GM19043 (cell line): ENCODE measurements at regions not wholly inside any gene's neighbourhood (a gene's known extent, or its start where the extent isn't known, plus 50 kb on each side); places are given as distances from the start of the nearest gene placed in this dataset.

ENCODE experiments used
- ATAC-seq: cut with Tn5 transposase; IDR thresholded peaks from one replicate; pipeline ENCODE4 v1.9.1; 2021; ENCODE audit warnings: low read depth; ENCODE audit not compliant: unreplicated experiment

DNA sequence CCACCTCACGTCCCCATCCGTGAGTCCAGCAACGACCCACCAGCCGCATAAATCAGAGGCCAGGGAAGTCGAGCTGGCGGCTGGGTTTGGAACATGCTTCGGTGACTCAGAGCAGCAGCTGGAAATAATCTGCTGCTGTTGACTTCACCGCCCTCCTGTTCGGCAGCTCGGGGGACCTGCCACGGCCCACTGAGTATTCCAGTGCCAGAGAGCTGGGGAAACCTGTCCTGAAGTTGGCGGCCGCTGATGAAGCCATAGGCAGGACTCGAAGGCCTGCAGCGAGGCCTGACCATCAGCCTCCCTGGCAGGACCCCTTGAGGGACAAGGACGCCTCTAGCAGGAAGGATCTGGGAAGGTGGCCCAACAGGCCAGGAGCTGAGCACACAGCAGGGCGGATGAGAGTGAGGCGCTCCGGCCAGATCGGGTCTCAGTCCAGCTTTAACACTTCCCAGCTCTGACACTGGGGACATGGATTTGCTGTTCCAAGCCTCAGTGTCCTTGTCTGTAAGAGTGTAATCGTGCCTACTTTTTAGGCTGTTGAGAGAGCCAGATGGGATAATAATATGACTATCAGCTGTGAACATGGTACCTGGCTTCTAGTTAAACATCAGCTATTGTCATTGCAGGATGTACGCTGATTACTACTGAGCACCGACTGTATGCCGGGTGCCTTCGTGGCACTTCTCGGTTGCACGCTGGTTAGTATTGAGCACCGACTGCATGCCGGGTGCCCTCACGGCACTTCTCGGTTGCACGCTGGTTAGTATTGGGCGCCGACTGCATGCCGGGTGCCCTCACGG is 50.4 kb upstream of the CIBAR2 start:
- no peak for ATAC-seq

DNA sequence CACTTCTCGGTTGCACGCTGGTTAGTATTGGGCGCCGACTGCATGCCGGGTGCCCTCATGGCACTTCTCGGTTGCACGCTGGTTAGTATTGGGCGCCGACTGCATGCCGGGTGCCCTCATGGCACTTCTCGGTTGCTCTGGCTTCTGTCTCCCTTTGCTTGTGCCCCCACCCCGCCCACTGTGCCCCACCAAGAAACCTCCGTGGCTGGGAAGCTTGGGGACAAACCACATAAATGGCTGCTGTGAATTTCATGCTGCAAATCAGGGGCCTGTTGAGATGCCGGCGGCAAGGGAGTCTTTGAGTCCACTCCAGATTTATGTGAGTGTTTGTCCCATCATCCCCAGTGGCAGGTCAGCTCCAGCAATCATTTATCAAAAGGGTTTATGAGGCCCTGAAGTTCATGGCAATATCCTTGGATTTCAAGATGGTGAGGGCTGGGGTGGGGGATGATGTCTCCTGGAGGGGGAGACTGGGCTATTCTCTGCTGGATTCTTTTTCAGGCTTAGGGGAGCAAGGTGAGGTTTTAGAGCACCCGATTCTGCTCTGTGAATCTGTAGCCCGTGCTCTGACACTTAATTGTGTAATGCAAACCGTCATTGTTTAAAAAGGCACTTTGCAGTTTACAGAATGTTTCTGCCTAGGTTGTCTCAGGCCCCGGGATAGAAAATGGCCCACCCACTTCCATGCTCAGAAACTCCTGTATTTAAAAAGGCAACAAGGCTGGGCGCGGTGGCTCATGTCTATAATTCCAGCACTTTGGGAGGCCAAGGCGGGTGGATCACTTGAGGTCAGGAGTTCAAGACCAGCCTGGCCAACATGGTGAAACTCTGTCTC is 51.2 kb upstream of the CIBAR2 start:
- ATAC-seq: no peak

DNA sequence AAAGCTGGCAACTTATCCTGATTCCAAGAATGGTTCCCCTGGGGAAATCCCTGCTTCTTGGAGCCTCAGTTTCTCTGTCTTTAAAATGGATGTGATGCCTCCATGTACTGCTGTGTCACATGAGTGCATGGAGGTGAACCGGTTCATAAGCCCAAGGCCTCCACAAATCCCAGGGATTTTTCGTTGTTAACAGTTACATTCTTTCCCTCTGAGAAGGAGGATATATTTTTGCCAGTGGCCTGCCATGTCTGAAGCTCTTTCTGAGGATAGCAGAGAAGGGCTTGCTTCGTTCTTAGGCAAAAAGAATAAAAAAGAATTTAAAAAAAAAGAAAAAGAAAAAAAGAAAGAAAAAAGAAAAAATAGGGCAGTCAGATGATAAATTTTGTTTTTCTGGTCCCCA is 52.2 kb upstream of the CIBAR2 start:
- ATAC-seq: no peak

DNA sequence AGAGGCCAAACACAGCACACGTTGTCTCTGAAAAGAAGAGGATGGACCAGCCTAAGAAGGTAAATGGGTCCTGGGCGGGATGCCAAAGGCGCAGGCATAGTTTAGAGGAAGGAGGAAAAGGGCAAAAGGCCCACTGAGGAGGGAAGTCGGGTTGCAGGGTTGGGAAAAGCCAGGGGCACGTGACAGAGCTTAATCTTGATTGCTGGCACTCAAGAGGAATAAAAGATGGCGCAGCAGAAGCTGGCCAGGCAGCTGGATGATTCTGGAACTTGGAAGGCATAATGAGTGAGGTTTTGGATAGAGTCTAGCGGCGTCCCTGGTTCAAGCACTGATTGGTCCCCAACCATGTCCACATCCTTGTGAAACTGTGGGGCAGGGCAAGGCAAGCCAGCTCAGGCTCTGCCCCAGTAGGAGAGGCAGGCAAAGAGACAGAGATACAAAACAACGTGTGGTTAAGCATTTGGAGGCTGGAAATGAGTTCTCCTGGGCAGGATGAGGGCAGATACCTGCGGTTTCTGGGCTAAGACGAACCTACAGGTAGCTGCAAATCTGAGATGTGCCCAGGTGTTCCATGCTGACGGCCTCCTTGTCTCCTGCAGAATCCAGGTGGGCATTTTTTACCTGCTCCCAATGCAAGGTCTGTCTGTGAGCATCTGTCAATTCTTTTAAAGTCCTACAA is 52.7 kb upstream of the CIBAR2 start:
- ATAC-seq: no peak

DNA sequence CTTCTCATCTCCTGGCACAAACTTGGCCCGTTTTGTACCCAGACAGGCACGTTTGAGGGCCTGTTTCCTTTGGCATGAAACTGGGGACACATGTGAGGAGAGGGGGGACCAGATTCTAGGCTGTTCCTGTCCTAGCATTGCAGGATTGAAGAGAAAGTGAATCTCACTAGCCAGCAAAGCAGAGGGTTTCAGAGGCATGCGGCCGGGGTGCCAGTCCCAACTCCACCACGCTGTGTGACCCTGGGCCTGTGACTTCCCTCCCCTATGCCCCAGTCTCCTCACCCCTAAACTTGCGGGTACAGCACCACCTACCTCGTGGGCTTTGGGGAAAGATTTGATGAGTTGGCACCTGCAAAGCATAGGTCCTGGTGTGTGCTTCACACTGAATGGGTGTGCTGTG is 53.5 kb upstream of the CIBAR2 start:
- no peak for ATAC-seq

DNA sequence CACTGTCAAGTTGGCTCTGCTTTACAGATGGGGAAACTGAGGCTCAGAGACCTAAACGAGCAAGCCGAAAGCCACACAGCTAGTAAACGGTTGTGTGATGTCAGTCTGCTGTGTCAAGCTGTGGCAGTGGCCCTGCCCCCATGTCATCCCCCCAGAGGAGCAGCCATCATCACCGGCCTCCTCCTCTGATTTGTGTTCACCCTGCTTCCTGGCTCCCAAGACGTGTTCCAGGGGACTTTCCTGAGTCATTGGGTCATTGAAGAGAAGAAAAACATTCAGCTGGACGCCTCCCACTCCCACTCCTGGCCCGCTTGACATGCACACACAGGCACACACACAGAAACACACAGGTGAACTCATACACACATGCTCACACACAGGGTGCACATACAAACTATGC is 54.0 kb upstream of the CIBAR2 start:
- no peak for ATAC-seq

DNA sequence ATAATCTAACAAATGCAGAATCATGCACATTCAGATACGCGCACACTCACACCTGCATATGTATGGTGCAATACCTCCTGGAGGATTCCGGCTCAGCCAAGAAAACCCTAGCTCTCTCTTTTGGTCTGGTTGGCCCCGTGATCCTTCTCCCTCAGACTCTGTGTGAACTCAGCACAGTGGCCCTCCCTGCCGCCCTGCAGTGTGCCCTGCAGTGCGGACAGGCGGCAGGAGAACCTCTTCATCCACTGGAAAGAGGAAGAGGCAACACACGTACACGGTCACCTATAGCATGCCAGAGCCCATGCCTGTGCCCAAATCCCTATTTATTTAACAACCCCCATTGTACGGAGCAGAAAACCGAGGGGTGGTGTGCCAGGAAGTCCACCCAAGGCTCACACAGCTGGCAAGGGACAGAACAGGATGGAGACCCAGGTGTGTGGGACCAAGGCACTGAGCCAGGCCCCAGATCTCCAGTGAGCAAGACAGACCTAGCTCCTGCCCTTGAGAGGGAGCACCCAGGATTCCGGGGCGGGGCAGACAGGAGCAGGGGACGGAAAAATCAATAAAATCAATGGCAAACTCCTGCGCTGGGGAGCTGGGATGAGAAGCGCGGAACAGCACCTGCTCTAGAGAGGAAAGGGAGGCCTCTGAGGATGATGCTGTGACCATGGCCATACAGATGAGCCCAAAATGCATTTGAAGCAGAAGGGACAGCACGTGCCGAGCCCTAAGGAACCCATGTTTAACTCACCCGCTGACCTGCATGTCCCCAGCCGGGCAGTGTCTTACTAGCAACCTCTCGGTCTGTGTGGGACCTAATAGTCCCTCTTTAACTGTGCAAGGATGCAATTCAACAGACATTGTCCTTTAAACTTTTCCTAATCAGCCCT is 54.7 kb upstream of the CIBAR2 start:
- no peak for ATAC-seq

DNA sequence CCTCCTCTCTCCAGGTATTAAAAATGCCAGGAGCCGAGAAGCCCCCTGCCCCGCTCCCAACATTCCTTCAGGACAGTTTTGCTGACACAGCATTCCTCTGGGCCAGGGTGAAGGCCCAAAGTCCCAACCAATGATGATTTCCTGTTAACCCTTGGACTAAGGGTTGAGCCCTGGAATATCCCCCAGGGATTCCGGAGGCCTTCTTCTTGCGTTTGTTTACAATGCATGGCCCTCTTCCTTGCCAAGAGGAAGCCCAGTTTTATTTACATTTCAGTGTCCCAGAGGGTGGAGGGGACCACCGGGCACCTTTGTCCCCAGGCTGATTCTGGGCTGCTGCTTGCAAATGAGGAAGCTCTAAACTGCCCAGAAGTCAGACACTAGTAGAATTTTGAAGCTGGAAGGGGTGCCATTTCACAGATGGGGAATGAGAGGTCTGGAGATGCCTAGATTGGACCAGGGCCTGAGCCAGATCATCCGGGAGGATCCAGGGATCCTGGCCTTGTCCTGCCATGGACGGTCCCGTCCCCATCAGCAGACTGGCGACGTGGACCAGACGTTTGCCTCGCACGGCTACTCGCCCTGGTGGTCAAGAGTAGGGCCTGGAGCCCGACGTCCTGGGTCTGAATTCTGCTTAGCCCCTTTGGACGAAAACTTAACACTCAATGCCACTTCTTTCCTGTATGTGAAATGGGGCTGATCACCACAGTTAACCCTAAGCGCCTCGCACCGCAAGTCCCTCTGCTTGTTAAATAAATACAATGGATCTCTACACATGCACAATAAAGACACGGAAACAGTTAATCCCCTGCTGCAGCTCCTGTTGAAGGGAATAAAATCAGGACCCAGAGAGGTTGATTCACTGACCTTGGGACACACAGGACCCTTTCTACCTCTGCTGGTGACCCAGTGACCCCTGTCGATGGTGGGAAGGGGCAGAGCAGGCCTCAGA is 55.6 kb upstream of the CIBAR2 start:
- no peak for ATAC-seq

DNA sequence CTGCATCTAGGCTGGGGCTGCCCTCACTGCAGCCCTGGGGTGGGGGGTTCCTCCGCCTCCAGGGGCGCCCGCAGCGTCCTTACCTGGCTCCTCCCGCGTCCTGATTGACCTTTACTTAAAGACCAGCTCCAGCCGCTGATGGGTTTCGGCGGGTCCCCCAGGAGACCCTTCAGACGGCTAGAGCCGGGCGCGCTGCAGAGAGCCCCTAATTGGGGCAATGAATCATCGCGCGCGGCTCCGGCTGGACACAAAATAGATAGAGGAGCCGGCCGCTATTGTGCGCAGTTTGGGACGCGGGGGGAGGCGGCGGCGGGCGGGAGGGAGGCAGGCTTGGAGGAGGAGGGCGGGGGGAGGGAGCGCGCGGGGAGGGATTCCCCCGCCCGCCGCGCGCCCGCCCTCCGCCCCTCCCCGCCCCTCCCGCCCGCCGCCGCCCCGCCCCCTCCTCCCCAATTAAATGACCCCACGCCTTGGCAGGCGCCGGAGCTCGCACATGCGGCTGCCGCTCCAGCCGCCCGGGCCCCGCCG is 56.5 kb upstream of the CIBAR2 start:
- no peak for ATAC-seq

DNA sequence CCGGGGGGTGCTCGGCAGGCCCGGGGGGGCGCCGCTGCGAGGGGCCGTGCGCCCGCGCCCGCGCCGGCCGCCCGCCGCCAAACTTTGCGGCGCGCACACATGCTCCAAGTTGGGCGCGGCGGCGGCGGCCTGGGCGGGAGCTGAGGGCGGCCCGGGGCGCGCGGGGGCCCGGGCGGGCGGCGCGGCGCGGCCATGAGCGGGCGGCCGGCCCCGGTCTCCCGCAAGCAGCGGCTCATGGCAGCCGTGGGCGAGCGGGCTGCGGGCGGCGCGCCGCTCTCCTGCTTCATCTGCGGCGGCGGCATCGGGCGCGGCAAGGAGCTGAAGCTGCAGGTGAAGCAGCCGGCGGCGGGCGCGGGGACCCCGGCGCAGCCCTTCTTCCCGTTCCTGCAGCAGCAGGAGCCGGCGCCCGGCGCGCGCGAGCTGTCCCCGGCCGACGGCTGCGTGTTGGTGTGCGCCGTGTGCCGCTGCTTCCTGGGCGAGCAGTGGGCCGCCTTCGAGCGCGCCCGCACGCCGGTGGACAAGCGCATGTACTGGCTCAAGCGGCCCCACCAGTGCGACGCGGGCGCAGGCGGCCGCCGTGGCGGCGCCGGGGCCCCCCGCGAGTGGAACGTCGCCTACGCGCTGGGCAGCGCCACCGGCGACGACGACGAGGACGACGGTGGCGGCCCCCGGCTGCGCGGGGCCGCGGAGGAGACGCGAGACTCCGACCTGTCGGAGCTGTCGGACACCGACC is 57.2 kb upstream of the CIBAR2 start:
- no peak for ATAC-seq

DNA sequence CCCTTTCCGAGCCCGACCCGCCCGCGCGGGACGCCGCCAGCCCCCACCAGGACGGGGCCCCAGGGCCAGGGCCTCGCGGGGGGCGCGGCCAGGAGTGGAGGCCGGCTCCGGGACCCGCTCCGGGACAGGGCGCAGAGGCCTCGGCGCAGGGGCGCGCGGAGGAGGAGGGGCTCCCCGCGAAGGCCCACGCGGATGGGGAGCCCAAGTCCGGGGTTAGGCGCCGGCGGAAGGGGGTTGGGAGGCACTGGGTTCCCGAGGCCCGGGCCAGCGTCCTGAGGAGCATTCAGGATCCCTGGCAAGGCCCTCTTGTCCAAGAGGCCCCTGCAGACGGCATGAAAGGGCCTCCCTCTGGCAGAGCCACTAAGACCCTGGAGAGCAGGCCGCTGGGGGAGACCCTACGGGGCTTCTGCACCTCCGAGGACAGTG is 57.8 kb upstream of the CIBAR2 start:
- no peak for ATAC-seq

DNA sequence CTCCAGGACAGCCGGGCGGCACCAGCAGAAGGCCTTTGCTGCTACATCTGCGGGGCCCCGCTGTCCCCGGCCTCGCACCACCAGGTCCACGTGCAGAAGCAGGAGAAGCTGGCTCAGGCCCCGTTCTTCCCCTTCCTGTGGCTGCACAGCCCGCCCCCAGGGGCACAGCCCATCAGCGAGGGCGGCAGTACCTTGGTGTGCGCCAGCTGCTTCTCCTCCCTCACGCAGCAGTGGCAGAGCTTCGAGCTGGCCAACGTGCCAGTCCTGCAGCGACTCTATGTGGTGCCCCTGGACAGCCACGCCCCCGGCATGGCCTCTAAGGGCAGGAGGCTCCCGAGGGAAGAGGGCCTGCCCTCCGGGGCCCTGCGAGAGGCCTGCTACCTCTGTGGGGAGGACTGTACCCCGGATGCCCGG is 58.3 kb upstream of the CIBAR2 start:
- ATAC-seq: no peak

DNA sequence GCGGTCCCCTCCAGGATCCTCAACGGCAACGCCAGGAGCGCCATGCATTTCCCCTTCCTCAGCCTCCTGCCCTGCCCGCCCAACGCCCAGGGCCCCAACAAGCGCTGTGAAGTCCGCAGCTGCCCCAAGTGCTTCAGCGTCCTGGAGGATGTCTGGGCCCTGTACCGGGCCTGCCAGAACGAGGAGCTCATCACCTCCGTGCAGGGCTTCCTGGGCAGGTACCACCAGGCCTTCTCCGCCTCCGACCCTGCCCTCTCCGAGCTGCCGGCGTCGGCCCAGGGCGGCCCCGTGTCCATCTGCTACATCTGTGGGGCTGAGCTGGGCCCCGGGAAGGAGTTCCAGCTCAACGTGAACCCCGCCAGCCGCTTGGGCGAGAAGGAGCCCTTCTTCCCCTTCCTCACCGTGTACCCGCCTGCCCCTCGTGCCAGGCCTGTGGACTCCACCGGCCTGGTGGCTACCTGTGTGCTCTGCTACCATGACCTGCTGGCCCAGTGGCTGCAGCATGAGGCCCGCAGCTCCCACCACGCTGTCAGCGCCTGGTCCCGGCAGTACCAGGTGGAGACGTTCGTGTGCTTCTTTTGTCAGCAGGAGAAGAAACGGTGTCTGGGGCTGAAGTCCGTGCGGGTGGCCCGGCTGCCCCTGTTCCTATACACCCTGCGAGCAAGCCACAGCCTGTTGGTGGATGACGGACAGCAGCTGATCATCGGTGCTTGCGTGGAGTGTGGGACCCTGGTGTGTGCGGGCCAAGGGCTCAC is 58.9 kb upstream of the CIBAR2 start:
- ATAC-seq: no peak

DNA sequence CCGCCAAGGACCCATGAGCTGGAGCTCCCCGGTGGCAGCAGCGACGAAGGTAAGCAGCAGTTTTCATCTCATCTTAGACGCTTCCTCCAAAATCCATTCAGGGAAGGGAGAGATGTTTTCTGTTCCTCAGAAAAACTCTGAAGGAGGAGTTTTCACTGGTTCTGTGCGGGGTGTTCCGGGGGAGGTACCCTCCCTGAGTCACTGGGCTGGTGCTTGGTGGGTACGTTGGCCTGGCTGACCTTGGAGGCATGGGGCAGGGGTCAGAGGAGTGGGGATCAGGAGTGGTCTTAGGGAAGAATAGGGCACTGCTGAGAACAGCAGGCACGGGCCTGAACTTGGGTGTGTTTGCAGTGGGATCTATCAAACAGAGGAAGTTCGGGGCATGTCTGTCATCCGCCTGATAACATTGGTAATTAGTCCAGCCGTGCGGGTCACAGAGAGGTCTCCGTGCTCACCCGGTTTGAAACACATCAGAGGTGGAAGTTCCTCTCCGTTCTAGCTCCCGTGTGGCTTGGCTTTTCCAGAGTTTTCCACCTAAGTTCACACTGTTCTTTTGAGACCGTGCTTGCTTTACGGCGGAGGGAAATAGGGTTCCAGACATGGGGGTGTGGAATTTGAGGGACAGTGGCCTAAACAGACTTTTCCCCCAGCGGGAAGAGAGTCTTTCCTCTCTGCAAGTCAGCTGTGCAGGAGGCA is 59.6 kb upstream of the CIBAR2 start:
- ATAC-seq: no peak

DNA sequence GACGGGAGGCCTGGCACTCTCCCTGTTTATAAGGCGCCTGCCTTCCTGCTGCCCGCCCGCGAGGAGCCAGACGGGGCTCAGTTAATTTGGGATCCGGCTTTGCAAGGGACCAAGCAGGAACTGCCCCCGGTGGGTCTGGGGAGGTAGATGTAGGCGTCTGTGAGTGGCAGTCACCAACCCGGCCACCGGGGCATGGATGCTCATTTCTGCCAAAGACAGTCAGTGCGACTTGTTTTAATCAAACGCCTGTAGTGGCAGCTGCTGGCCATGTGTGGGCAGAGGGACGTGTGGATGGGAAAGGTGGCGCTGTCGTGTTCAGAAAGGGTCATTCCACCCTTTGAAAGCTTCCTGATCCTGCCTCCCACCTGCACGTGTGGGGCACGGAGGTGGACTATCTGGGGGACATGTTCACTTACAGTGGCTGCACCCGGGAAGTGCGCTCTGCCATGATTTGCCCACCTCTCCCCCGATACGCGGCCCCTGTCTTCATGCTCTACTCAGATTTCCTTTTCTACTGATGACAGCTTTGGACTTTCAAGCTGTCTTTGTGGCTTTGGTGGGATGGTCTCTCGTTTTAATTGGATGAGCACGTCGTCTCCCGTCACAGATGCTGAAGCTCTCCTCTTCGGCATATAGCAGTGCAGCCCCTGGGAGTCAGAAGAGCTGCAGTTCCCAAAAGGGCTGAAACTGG is 60.3 kb upstream of the CIBAR2 start:
- ATAC-seq: no peak

DNA sequence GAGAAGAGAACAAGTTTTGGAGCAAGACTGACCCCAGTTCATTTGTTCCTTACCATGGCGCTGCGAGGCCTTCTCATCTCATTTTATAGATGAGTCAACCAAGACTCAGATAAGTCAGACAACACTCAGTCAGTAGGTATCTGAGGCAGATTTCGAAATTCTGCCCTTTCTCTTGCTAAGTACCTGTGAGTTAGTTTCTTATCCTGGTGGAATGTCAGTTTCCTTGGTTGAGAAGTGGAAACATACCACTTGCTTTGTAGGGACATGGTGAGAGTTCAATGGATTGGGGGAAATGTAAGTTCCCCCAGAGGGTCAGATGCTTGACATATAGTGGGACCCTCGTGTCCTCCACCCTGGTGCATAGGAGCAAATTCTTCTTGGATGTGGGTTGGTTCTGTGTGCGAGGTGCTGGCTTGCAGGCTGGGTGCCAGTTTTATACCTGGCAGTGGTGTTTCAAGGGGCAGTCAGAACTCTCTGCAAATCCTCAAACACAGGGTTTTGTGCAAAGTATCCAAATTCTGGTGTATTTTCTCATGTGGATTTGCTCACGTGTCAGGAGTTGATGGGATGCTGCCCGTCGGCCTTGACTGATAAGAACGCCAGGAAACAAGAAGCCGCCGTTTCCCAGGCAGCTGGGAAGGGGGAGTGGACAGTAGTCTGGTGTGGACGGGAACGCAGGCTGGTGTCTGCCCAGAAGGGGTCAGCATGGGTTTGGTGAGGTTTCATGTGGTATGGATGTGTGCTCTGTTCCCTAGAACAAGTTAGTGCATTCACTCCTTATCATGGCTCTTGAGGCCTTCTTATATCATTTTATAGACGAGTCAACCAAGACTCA is 61.1 kb upstream of the CIBAR2 start:
- ATAC-seq: no peak
